ENCODE measurements at regions not wholly inside any gene's neighbourhood (a gene's known extent, or its start where the extent isn't known, plus 50 kb on each side); places are given as distances from the start of the nearest gene placed in this dataset.

GRCh38 chr6:139448998-139449610 lies 74.7 kb upstream of the CITED2 start:
- TF ChIP-seq, protein P1, sequence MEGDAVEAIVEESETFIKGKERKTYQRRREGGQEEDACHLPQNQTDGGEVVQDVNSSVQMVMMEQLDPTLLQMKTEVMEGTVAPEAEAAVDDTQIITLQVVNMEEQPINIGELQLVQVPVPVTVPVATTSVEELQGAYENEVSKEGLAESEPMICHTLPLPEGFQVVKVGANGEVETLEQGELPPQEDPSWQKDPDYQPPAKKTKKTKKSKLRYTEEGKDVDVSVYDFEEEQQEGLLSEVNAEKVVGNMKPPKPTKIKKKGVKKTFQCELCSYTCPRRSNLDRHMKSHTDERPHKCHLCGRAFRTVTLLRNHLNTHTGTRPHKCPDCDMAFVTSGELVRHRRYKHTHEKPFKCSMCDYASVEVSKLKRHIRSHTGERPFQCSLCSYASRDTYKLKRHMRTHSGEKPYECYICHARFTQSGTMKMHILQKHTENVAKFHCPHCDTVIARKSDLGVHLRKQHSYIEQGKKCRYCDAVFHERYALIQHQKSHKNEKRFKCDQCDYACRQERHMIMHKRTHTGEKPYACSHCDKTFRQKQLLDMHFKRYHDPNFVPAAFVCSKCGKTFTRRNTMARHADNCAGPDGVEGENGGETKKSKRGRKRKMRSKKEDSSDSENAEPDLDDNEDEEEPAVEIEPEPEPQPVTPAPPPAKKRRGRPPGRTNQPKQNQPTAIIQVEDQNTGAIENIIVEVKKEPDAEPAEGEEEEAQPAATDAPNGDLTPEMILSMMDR (IDR thresholded peaks at IDR 0.05): no peak
- TF ChIP-seq POLR2A (IDR thresholded peaks at IDR 0.05) (no peak), POLR2AphosphoS5 (IDR thresholded peaks at IDR 0.05) (no peak)
